Stimulated activated CD4-positive, alpha-beta T cell treated with anti-CD3 and anti-CD28 coated beads, Interleukin-12 subunit alpha, Interleukin-12 subunit beta, amount 100 ng/mL, for 24 hours (primary cell): ENCODE measurements at regions not wholly inside any gene's neighbourhood (a gene's known extent, or its start where the extent isn't known, plus 50 kb on each side); places are given as distances from the start of the nearest gene placed in this dataset.

Experiments
- DNase-seq, 2 experiments: peaks; one replicate each; pipeline ENCODE4 v3.0.0-alpha.2; 2020; ENCODE audit warnings: low read depth in 2 of 2

- DNase-seq = no peak
Measured at GRCh38 chr11:70608568-70609470, 210.5 kb downstream of the CTTN start.

- no peak for DNase-seq
Measured at GRCh38 chr11:70610566-70611565, 212.5 kb downstream of the CTTN start.

- no peak for DNase-seq
Measured at GRCh38 chr11:70611821-70612220, 213.5 kb downstream of the CTTN start.

- DNase-seq = no peak
Measured at GRCh38 chr11:70612459-70613141, 214.3 kb downstream of the CTTN start.

- no peak for DNase-seq
Measured at GRCh38 chr11:70614034-70614681, 215.8 kb downstream of the CTTN start.

- no peak for DNase-seq
Measured at GRCh38 chr11:70615036-70615875, 216.9 kb downstream of the CTTN start.

- DNase-seq = no peak
Measured at GRCh38 chr11:70616317-70616716, 218.0 kb downstream of the CTTN start.

GRCh38 chr11:70616938-70617654 lies 218.8 kb downstream of the CTTN start:
- DNase-seq = no peak

GRCh38 chr11:70618431-70619101 lies 220.2 kb downstream of the CTTN start:
- no peak for DNase-seq

- DNase-seq = no peak
Measured at GRCh38 chr11:70619591-70619990, 221.3 kb downstream of the CTTN start.

GRCh38 chr11:70620510-70621184 lies 222.3 kb downstream of the CTTN start:
- DNase-seq = no peak

- no peak for DNase-seq
Measured at GRCh38 chr11:70621241-70621640, 222.9 kb downstream of the CTTN start.

- no peak for DNase-seq
Measured at GRCh38 chr11:70622091-70622490, 223.8 kb downstream of the CTTN start.

- no peak for DNase-seq
Measured at GRCh38 chr11:70623906-70624597, 225.7 kb downstream of the CTTN start.

GRCh38 chr11:70624598-70624993 lies 226.3 kb downstream of the CTTN start:
- DNase-seq = no peak

GRCh38 chr11:70625051-70625450 lies 226.7 kb downstream of the CTTN start:
- no peak for DNase-seq

GRCh38 chr11:70625582-70626518 lies 227.5 kb downstream of the CTTN start:
- no peak for DNase-seq
